Pancreas (tissue), 10 donors: ENCODE measurements at regions not wholly inside any gene's neighbourhood (a gene's known extent, or its start where the extent isn't known, plus 50 kb on each side); places are given as distances from the start of the nearest gene placed in this dataset.
"Not testable (repeated sequence)": the region's sequence is repeated elsewhere in the genome, so short reads cannot be mapped to it uniquely, and the experiment has no call there.

ENCODE experiments used
- ATAC-seq, 4 donors: fragments of 200-7000 bp; cut with Tn5 transposase; one replicate each; pipeline versions ENCODE4 v1.8.0 to v1.9.1; 2020; ENCODE audit warnings: mild to moderate bottlenecking in 4 of 4, moderate library complexity in 4 of 4
- DNase-seq, 6 donors: peaks; one replicate each; pipeline ENCODE4 v3.0.0-alpha.2; 2020
- FAIRE-seq: peaks from 2 replicates; lab custom pipeline; 2012; peaks lifted over from hg19 to GRCh38; lab: Jason Lieb, UNC
- H3K27ac ChIP-seq, 4 donors: fragments of 200-600 bp; sonication (generic); 1 replicate in 3 of 4; 2 replicates in 1 of 4; pipeline versions ENCODE4 v1.5.0 to v1.8.0; 2020
- H3K27me3 ChIP-seq, 4 donors: fragments of 200-600 bp; one replicate each; pipeline ENCODE4 v1.8.0; 2021
- H3K36me3 ChIP-seq, 3 donors: fragments of 200-600 bp; sonication (generic) in 1 of 3; one replicate each; pipeline versions ENCODE4 v1.5.0 to v1.8.0; 2020 to 2021
- H3K4me1 ChIP-seq, 3 donors: fragments of 200-600 bp; one replicate each; pipeline ENCODE4 v1.8.0; 2021
- H3K4me3 ChIP-seq, 4 donors: fragments of 200-600 bp; sonication (generic) in 2 of 4; one replicate each; pipeline versions ENCODE4 v1.5.0 to v1.8.0; 2020 to 2021
- H3K9me3 ChIP-seq, 4 donors: fragments of 200-600 bp; one replicate each; pipeline ENCODE4 v1.8.0; 2021
- CTCF ChIP-seq, 4 donors: fragments of 200-600 bp; sonication (generic) in 3 of 4; IDR thresholded peaks; one replicate each; pipeline versions ENCODE4 v1.5.0 to v1.8.0; 2021; ENCODE audit warnings: antibody characterized with exemption in 4 of 4
- WGBS, 2 donors: extraction: QIAGEN DNeasy Blood & Tissue Kit; methylation state at CpG; one replicate each; pipeline ENCODE4 v1.1.7; 2013; 5-methylcytosine and 5-hydroxymethylcytosine counted together
- intact Hi-C, 3 donors: fragments of 100-400 bp; cut with DNase I; formaldehyde crosslinking; loops; one replicate each; pipeline versions ENCODE4 v1.11.1 to v1.14.2; 2022
- donor health status: healthy with polysubstance abuse.
- donor health status: DM: no; HTN: no; CAD: no; lungs with moderate emphysema.
- donor health status: DM: no; HTN: no; CAD: no.
- donor health status: control.
- donor health status: control.
- donor health status: Bipolar disorder and iron deficiency.
- donor health status: DM: yes; HTN: yes; CAD: no.
- donor health status: DM: no; HTN: no; CAD: no.
- donor health status: DM: no; HTN: no; CAD: no.
- donor health status: DM: yes; HTN: yes; CAD: no.

GRCh38 chr17:33949100-33949499 lies 306.0 kb upstream of the CCL2 start:
- H3K9me3 ChIP-seq, result no peaks in the 10 kb centered on the region
- intact Hi-C loops, result loop anchor here in 1 of 3 donors (10.0 kb wide), 1 partner anchor 164 kb away; no protein-coding TSS in a partner anchor
- DNase-seq (peak in 3 of 6 donors; percentile 25 to 45 (median 30)), ATAC-seq (peak in 3 of 4 donors; percentile 45 to 72 (median 50)), FAIRE-seq (no peak)
- H3K4me3 ChIP-seq, result no peak overlapping the region
- no peaks in the 10 kb centered on the region for H3K36me3 ChIP-seq
- TF ChIP-seq CTCF (IDR thresholded peaks at IDR 0.05), result no peak
- H3K4me1 ChIP-seq, result no peaks in the 10 kb centered on the region
- WGBS, 2 donors, result 46 to 54% methylated on average over 4 of the region's 4 CpGs
- H3K27ac ChIP-seq, result no peak overlapping the region
- H3K27me3 ChIP-seq, result no peaks in the 10 kb centered on the region

GRCh38 chr17:33950061-33950460 lies 305.0 kb upstream of the CCL2 start:
- DNase-seq, result no peak
- no peak for ATAC-seq
- no peak for FAIRE-seq
- no peak for TF ChIP-seq CTCF (IDR thresholded peaks at IDR 0.05)
- H3K9me3 ChIP-seq, result no peaks in the 10 kb centered on the region
- H3K27me3 ChIP-seq, result no peaks in the 10 kb centered on the region
- H3K4me1 ChIP-seq, result no peaks in the 10 kb centered on the region
- H3K4me3 ChIP-seq, result no peak overlapping the region
- intact Hi-C loops, result no loop called here
- no peaks in the 10 kb centered on the region for H3K36me3 ChIP-seq
- 87 to 90% methylated on average over 6 of the region's 6 CpGs for WGBS, 2 donors
- no peak overlapping the region for H3K27ac ChIP-seq

DNA sequence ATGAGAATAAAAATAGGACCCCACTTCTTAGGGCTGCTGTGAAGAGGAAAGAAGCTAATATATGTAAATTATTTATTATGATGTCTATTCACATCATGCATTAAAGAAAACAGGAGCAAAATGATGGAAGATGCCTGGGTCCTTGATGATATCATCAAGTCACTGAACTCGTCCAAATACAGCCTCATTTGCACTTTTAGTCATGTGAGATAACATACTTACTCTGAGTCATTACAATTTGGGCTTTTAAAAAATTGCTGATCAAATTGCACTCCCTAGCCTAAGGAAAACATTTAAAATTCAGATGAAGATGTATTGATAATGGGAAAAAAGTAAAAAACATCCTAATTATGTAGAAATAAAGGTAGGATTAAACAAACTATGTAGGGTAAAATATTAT lies 302.7 kb upstream of the CCL2 start:
- ATAC-seq (no peak), DNase-seq (no peak), FAIRE-seq (no peak)
- H3K4me3 ChIP-seq, result no peak overlapping the region
- H3K36me3 ChIP-seq, result no peaks in the 10 kb centered on the region
- intact Hi-C loops, result no loop called here
- H3K9me3 ChIP-seq, result no peaks in the 10 kb centered on the region
- H3K27ac ChIP-seq, result no peak overlapping the region
- TF ChIP-seq CTCF (IDR thresholded peaks at IDR 0.05), result no peak
- no peaks in the 10 kb centered on the region for H3K4me1 ChIP-seq
- H3K27me3 ChIP-seq, result no peaks in the 10 kb centered on the region
- WGBS, 2 donors, result 55 to 64% methylated on average over 1 of the region's 1 CpG

DNA sequence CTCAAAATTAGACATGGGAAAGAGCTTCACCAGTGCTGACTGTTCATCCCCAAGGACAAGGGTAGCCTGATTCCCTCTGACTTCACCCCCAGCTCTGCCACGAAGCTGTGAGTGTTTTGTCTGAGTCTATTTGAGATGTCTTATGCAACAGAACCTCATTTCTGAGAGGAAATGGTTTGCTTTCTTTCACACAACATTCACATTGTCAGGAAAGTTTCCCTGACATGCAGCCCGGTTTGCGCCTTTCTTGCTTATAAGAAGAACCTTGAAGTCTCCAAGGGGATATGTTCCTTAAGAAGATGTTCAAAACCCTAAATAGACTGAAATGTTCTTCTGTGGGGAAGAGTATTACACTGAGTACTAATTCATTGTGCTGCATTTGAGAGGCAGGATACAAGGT lies 300.5 kb upstream of the CCL2 start:
- no peaks in the 10 kb centered on the region for H3K27me3 ChIP-seq
- no peaks in the 10 kb centered on the region for H3K9me3 ChIP-seq
- FAIRE-seq, result no peak
- H3K27ac ChIP-seq, result no peak overlapping the region
- intact Hi-C loops, result no loop called here
- no peaks in the 10 kb centered on the region for H3K4me1 ChIP-seq
- no peak for DNase-seq
- H3K4me3 ChIP-seq, result no peak overlapping the region
- TF ChIP-seq CTCF (IDR thresholded peaks at IDR 0.05), result no peak
- no peak for ATAC-seq
- WGBS, 2 donors, result 71 to 79% methylated on average over 3 of the region's 3 CpGs
- H3K36me3 ChIP-seq, result no peaks in the 10 kb centered on the region

DNA sequence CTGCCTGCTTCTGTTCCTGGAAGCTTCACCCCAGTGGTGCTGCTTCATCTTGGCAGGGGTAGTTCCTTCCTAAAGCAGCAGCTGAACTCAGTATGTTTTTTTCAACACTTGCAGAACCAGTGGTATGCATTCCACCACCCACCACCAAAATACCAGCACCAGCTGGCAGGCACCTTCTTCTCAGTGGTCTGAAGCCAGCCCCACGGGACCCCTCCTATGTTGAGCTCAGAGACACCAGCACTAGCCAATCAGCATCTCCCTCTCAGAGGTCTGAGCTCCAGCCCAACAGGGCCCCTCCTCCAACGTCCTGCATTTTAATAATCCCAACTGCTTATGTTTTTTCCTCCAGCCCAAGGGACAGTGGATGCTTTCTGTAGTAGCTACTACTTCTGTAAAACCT lies 299.6 kb upstream of the CCL2 start:
- no peaks in the 10 kb centered on the region for H3K9me3 ChIP-seq
- intact Hi-C loops, result no loop called here
- H3K36me3 ChIP-seq, result no peaks in the 10 kb centered on the region
- FAIRE-seq (no peak), ATAC-seq (no peak), DNase-seq (no peak)
- H3K4me3 ChIP-seq, result no peak overlapping the region
- no peak for TF ChIP-seq CTCF (IDR thresholded peaks at IDR 0.05)
- no peak overlapping the region for H3K27ac ChIP-seq
- no peaks in the 10 kb centered on the region for H3K4me1 ChIP-seq
- no peaks in the 10 kb centered on the region for H3K27me3 ChIP-seq
- 9 to 16% methylated on average over 2 of the region's 2 CpGs for WGBS, 2 donors

DNA sequence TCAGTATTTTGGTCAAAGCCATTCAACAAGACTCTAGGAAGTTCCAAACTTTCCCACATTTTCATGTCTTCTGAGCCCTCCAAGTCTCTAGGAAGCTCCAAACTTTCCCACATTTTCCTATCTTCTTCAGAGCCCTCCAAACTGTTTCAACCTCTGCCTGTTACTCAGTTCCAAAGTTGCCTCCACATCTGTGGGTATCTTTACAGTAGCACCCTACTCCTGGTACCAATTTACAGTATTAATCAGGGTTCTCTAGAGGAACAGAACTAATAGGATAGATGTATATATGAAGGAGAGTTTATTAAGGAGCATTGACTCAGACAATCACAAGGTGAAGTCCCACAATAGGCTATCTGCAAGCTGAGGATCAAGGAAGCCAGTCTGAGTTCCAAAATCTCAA lies 296.0 kb upstream of the CCL2 start:
- H3K27ac ChIP-seq, intact Hi-C loops, DNase-seq, H3K9me3 ChIP-seq, H3K4me1 ChIP-seq, FAIRE-seq, H3K27me3 ChIP-seq, H3K4me3 ChIP-seq, ATAC-seq, H3K36me3 ChIP-seq: not testable (repeated sequence)
